Mesenchymal stem cell (in vitro differentiated cells and primary cell): ENCODE measurements at regions not wholly inside any gene's neighbourhood (a gene's known extent, or its start where the extent isn't known, plus 50 kb on each side); places are given as distances from the start of the nearest gene placed in this dataset.

ENCODE experiments used
- DNase-seq: peaks from one replicate; pipeline ENCODE4 v3.0.0-alpha.2; 2013
- H2AFZ ChIP-seq: one replicate; pipeline ENCODE4 v1.6.1; 2013; ENCODE audit warnings: low read depth, mild to moderate bottlenecking, control low read depth, inconsistent platforms, low read length, moderate library complexity
- H2AK5ac ChIP-seq: 2 replicates; pipeline ENCODE4 v1.6.1; 2013; ENCODE audit warnings: low read length, moderate library complexity, mild to moderate bottlenecking, inconsistent platforms; ENCODE audit not compliant: severe bottlenecking
- H2BK120ac ChIP-seq: one replicate; pipeline ENCODE4 v1.6.1; 2013; ENCODE audit warnings: low read depth, mild to moderate bottlenecking, inconsistent platforms, low read length, moderate library complexity
- H2BK12ac ChIP-seq, 2 experiments: one replicate each; pipeline ENCODE4 v1.6.1; 2013; ENCODE audit warnings: inconsistent platforms in 2 of 2, low read length in 2 of 2, mild to moderate bottlenecking in 2 of 2, moderate library complexity in 2 of 2, control low read depth in 1 of 2
- H2BK15ac ChIP-seq: one replicate; pipeline ENCODE4 v1.6.1; 2013; ENCODE audit warnings: mild to moderate bottlenecking, low read depth, inconsistent platforms; ENCODE audit not compliant: poor library complexity, severe bottlenecking
- H2BK5ac ChIP-seq: 2 replicates; pipeline ENCODE4 v1.6.1; 2013; ENCODE audit warnings: low read depth, mild to moderate bottlenecking, low read length, control low read depth, inconsistent platforms; ENCODE audit not compliant: poor library complexity, severe bottlenecking
- H3K14ac ChIP-seq, 2 experiments: one replicate each; pipeline ENCODE4 v1.6.1; 2013; ENCODE audit warnings: inconsistent platforms in 2 of 2, low read length in 2 of 2, control low read depth in 1 of 2, mild to moderate bottlenecking in 1 of 2, moderate library complexity in 1 of 2
- H3K18ac ChIP-seq, 2 experiments: one replicate each; pipeline ENCODE4 v1.6.1; 2013; ENCODE audit warnings: inconsistent platforms in 2 of 2, low read length in 2 of 2, control low read depth in 1 of 2, low read depth in 1 of 2, mild to moderate bottlenecking in 1 of 2
- H3K23ac ChIP-seq, 2 experiments: one replicate each; pipeline ENCODE4 v1.6.1; 2013; ENCODE audit warnings: inconsistent platforms in 2 of 2, low read length in 2 of 2, mild to moderate bottlenecking in 2 of 2, moderate library complexity in 2 of 2, control low read depth in 1 of 2
- H3K27ac ChIP-seq: 2 replicates; pipeline ENCODE4 v1.5.1; 2013; ENCODE audit warnings: mild to moderate bottlenecking, moderate library complexity, low read length, control low read depth, inconsistent platforms; ENCODE audit not compliant: poor library complexity, severe bottlenecking
- H3K27me3 ChIP-seq, 2 experiments: 2 replicates each; pipeline versions ENCODE4 v1.6.1 to v1.7.0; 2013; ENCODE audit warnings: low read length in 2 of 2, mild to moderate bottlenecking in 2 of 2, moderate library complexity in 2 of 2, control low read depth in 1 of 2, inconsistent platforms in 1 of 2; ENCODE audit not compliant: control insufficient read depth in 1 of 2, insufficient read depth in 1 of 2
- H3K36me3 ChIP-seq, 2 experiments: 2 replicates each; pipeline versions ENCODE4 v1.6.1 to v1.7.0; 2013; ENCODE audit warnings: low read length in 2 of 2, control low read depth in 1 of 2, inconsistent platforms in 1 of 2, low read depth in 1 of 2, mild to moderate bottlenecking in 1 of 2; ENCODE audit not compliant: insufficient read depth in 2 of 2, control insufficient read depth in 1 of 2
- H3K4ac ChIP-seq, 2 experiments: one replicate each; pipeline ENCODE4 v1.6.1; 2013; ENCODE audit warnings: inconsistent platforms in 2 of 2, low read length in 2 of 2, mild to moderate bottlenecking in 2 of 2, moderate library complexity in 2 of 2, control low read depth in 1 of 2, low read depth in 1 of 2
- H3K4me1 ChIP-seq: 2 replicates; pipeline ENCODE4 v1.6.1; 2013; ENCODE audit warnings: low read depth, low read length, control low read depth; ENCODE audit not compliant: control insufficient read depth, insufficient read depth
- H3K4me2 ChIP-seq: 2 replicates; pipeline ENCODE4 v1.6.1; 2013; ENCODE audit warnings: low read length, mild to moderate bottlenecking, inconsistent platforms; ENCODE audit not compliant: poor library complexity, severe bottlenecking
- H3K4me3 ChIP-seq, 2 experiments: 2 replicates each; pipeline versions ENCODE4 v1.5.1 to v1.7.0; 2013; ENCODE audit warnings: low read length in 2 of 2, mild to moderate bottlenecking in 2 of 2, control low read depth in 1 of 2, low read depth in 1 of 2; ENCODE audit not compliant: insufficient read depth in 1 of 2
- H3K79me1 ChIP-seq: replicated peaks from 2 replicates; pipeline ENCODE4 v1.6.1; 2013; ENCODE audit warnings: mild to moderate bottlenecking, control low read depth, low read length, inconsistent platforms; ENCODE audit not compliant: poor library complexity, severe bottlenecking
- H3K9ac ChIP-seq: 2 replicates; pipeline ENCODE4 v1.7.0; 2013; ENCODE audit warnings: mild to moderate bottlenecking, low read length, moderate library complexity
- H3K9me3 ChIP-seq: 2 replicates; pipeline ENCODE4 v1.7.0; 2013; ENCODE audit warnings: mild to moderate bottlenecking, low read length; ENCODE audit not compliant: control insufficient read depth
- H4K8ac ChIP-seq: one replicate; pipeline ENCODE4 v1.6.1; 2013; ENCODE audit warnings: inconsistent platforms, mild to moderate bottlenecking, low read length, moderate library complexity
- H4K91ac ChIP-seq: one replicate; pipeline ENCODE4 v1.6.1; 2013; ENCODE audit warnings: mild to moderate bottlenecking, low read length, inconsistent platforms
- WGBS: methylation state at CpG from one replicate; pipeline ENCODE4 v1.1.7; 2013; ENCODE audit warnings: mixed read lengths; 5-methylcytosine and 5-hydroxymethylcytosine counted together

DNA sequence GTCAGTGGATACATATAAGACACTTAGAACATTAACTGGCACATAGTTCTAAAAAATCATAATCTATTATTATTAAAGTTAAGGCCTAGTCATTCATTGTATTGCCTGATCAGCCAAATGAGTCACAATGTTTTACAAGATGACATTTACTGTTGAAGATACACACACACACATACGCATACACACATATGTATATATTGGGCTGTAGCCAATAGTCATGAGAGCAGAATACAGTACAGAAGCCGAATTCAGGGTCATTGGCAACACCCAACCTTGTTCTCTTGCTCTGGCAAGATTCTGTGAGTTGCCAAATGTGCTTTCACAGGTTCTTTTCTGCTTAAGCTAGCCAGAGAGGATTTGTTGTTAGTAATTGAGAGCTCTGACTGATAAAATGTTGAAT is 922.8 kb upstream of the MAP3K7 start:
- Histone ChIP-seq H4K91ac (no peak overlapping the region), H4K8ac (no peak overlapping the region), H2BK12ac (no peak overlapping the region), H3K27me3 (no peaks in the 10 kb centered on the region), H3K4me1 (no peaks in the 10 kb centered on the region), H3K18ac (no peak overlapping the region), H2AK5ac (no peak overlapping the region), H3K23ac (no peak overlapping the region), H3K4me2 (no peak overlapping the region), H3K9ac (no peak overlapping the region), H3K36me3 (no peaks in the 10 kb centered on the region), H3K9me3 (no peaks in the 10 kb centered on the region), H2AFZ (no peak overlapping the region), H3K79me1 (no peaks in the 10 kb centered on the region), H3K14ac (no peak overlapping the region), H2BK15ac (no peak overlapping the region), H3K4me3 (no peak overlapping the region), H2BK5ac (no peak overlapping the region), H3K4ac (no peak overlapping the region), H2BK120ac (no peak overlapping the region), H3K27ac (no peak overlapping the region)
- DNase-seq = no peak
- WGBS = 77% methylated on average over 2 of the region's 2 CpGs

- no peak overlapping the region for H3K4me3 ChIP-seq
- H3K23ac ChIP-seq = no peak overlapping the region
- H3K9me3 ChIP-seq = no peaks in the 10 kb centered on the region
- no peak overlapping the region for H3K4ac ChIP-seq
- no peak overlapping the region for H2BK5ac ChIP-seq
- H3K36me3 ChIP-seq = no peaks in the 10 kb centered on the region
- no peak overlapping the region for H3K9ac ChIP-seq
- no peak for DNase-seq
- WGBS = 100% methylated on average over 1 of the region's 2 CpGs
- no peak overlapping the region for H2BK15ac ChIP-seq
- H3K79me1 ChIP-seq = no peaks in the 10 kb centered on the region
- H2AK5ac ChIP-seq = no peak overlapping the region
- H4K91ac ChIP-seq = no peak overlapping the region
- H3K18ac ChIP-seq = no peak overlapping the region
- no peak overlapping the region for H4K8ac ChIP-seq
- H3K27ac ChIP-seq = no peak overlapping the region
- H3K27me3 ChIP-seq = no peaks in the 10 kb centered on the region
- no peak overlapping the region for H2BK12ac ChIP-seq
- H3K14ac ChIP-seq = no peak overlapping the region
- no peak overlapping the region for H2AFZ ChIP-seq
- no peaks in the 10 kb centered on the region for H3K4me1 ChIP-seq
- H2BK120ac ChIP-seq = no peak overlapping the region
- H3K4me2 ChIP-seq = no peak overlapping the region
Observed at GRCh38 chr6:91509039-91509438, 922.2 kb upstream of the MAP3K7 start.

GRCh38 chr6:91506509-91506908 is 919.6 kb upstream of the MAP3K7 start:
- Histone ChIP-seq H2BK5ac (no peak overlapping the region), H3K14ac (no peak overlapping the region), H3K9ac (no peak overlapping the region), H2BK120ac (no peak overlapping the region), H3K4me3 (no peak overlapping the region), H3K23ac (no peak overlapping the region), H2BK12ac (no peak overlapping the region), H3K79me1 (no peaks in the 10 kb centered on the region), H2BK15ac (no peak overlapping the region), H3K27ac (no peak overlapping the region), H2AK5ac (no peak overlapping the region), H3K18ac (no peak overlapping the region), H3K4me1 (no peaks in the 10 kb centered on the region), H3K36me3 (no peaks in the 10 kb centered on the region), H3K4ac (no peak overlapping the region), H3K4me2 (no peak overlapping the region), H3K27me3 (no peaks in the 10 kb centered on the region), H4K8ac (no peak overlapping the region), H4K91ac (no peak overlapping the region), H2AFZ (no peak overlapping the region), H3K9me3 (no peaks in the 10 kb centered on the region)
- DNase-seq = no peak
- 91% methylated on average over 5 of the region's 5 CpGs for WGBS

GRCh38 chr6:91505199-91505598 is 918.3 kb upstream of the MAP3K7 start:
- Histone ChIP-seq H3K4me2 (no peak overlapping the region), H2BK120ac (no peak overlapping the region)

More at GRCh38 chr6:91505199-91505598, 918.3 kb upstream of the MAP3K7 start:
- no peak overlapping the region for H4K8ac ChIP-seq
- no peak overlapping the region for H3K14ac ChIP-seq
- H2BK15ac ChIP-seq = no peak overlapping the region
- no peaks in the 10 kb centered on the region for H3K79me1 ChIP-seq
- no peak overlapping the region for H3K4me3 ChIP-seq
- H3K36me3 ChIP-seq = no peaks in the 10 kb centered on the region
- no peaks in the 10 kb centered on the region for H3K27me3 ChIP-seq
- no peak overlapping the region for H3K4ac ChIP-seq
- no peak overlapping the region for H3K9ac ChIP-seq
- H2BK5ac ChIP-seq = no peak overlapping the region
- no peak for DNase-seq
- no peak overlapping the region for H2AFZ ChIP-seq
- no peak overlapping the region for H3K27ac ChIP-seq
- H2BK12ac ChIP-seq = no peak overlapping the region
- H2AK5ac ChIP-seq = no peak overlapping the region
- no peaks in the 10 kb centered on the region for H3K9me3 ChIP-seq
- H4K91ac ChIP-seq = no peak overlapping the region
- H3K23ac ChIP-seq = no peak overlapping the region
- H3K18ac ChIP-seq = no peak overlapping the region
- no peaks in the 10 kb centered on the region for H3K4me1 ChIP-seq
